HEK293 (cell line): ENCODE measurements at regions not wholly inside any gene's neighbourhood (a gene's known extent, or its start where the extent isn't known, plus 50 kb on each side); places are given as distances from the start of the nearest gene placed in this dataset.

Experiments
- CTCF ChIA-PET: fragments of 350-600 bp; formaldehyde crosslinking; extraction: SDS; loops from one replicate; lab custom pipeline; 2021; ENCODE audit warnings: antibody characterized with exemption; lab: Yijun Ruan, JAX
- POLR2A ChIA-PET: fragments of 300-600 bp; formaldehyde crosslinking; extraction: SDS; loops from one replicate; lab custom pipeline; 2020; ENCODE audit warnings: antibody characterized with exemption, inconsistent platforms; lab: Yijun Ruan, JAX
- H3K27ac ChIP-seq: fragments of 200-500 bp; sonication (Bioruptor generic); 2 replicates; pipeline ENCODE4 v1.5.1; 2014; ENCODE audit warnings: low read depth, low read length, control low read depth, inconsistent platforms; ENCODE audit errors: extremely low read depth
- H3K36me3 ChIP-seq, 2 experiments: fragments of 200-500 bp in 1 of 2; sonication (Bioruptor generic) in 1 of 2; 1 replicate in 1 of 2; 2 replicates in 1 of 2; pipeline ENCODE4 v1.5.1; 2014 to 2017; ENCODE audit warnings: inconsistent platforms in 2 of 2, low read length in 2 of 2; ENCODE audit not compliant: control insufficient read depth in 2 of 2, insufficient read depth in 1 of 2
- H3K4me1 ChIP-seq: fragments of 200-500 bp; sonication (Bioruptor generic); 2 replicates; pipeline ENCODE4 v1.5.1; 2014; ENCODE audit warnings: mild to moderate bottlenecking, low read length, inconsistent platforms; ENCODE audit not compliant: control insufficient read depth, insufficient read depth
- H3K4me3 ChIP-seq: 2 replicates; pipeline ENCODE4 v1.5.1; 2011; ENCODE audit warnings: low read depth, mild to moderate bottlenecking, control low read depth, low read length, moderate library complexity
- H3K9me3 ChIP-seq: fragments of 200-500 bp; sonication (Bioruptor generic); 2 replicates; pipeline ENCODE4 v1.5.1; 2014; ENCODE audit warnings: low read depth, low read length, inconsistent platforms; ENCODE audit not compliant: control insufficient read depth, insufficient read depth
- BCL6B ChIP-seq: fragments of 450-650 bp; formaldehyde crosslinking; IDR thresholded peaks from 2 replicates; pipeline ENCODE4 v1.5.1; 2017; ENCODE audit warnings: missing biosample characterization, missing genetic modification characterization
- EGR2 ChIP-seq: fragments of 450-650 bp; formaldehyde crosslinking; IDR thresholded peaks from 2 replicates; pipeline ENCODE4 v1.5.1; 2016; ENCODE audit warnings: low read depth, missing biosample characterization, missing genetic modification characterization
- HOXA7 ChIP-seq: sonication (generic); formaldehyde crosslinking; IDR thresholded peaks from 2 replicates; pipeline ENCODE4 v1.8.1; 2022; ENCODE audit warnings: missing genetic modification reagents, borderline replicate concordance
- HOXC10 ChIP-seq: sonication (generic); formaldehyde crosslinking; IDR thresholded peaks from 2 replicates; pipeline ENCODE4 v1.8.1; 2023; ENCODE audit warnings: mild to moderate bottlenecking, missing genetic modification reagents
- REPIN1 ChIP-seq: fragments of 450-650 bp; formaldehyde crosslinking; IDR thresholded peaks from 2 replicates; pipeline ENCODE4 v1.5.1; 2017; ENCODE audit warnings: missing biosample characterization, missing genetic modification characterization, low read depth
- SCRT2 ChIP-seq: fragments of 450-650 bp; formaldehyde crosslinking; IDR thresholded peaks from 2 replicates; pipeline ENCODE4 v1.5.1; 2016; ENCODE audit warnings: missing biosample characterization, missing genetic modification characterization
- TCF7L2 ChIP-seq: IDR thresholded peaks from 2 replicates; pipeline ENCODE4 v1.6.1; 2011; ENCODE audit warnings: low read depth, mild to moderate bottlenecking, inconsistent platforms, low read length, moderate library complexity, borderline replicate concordance
- ZBTB8A ChIP-seq: fragments of 450-650 bp; formaldehyde crosslinking; IDR thresholded peaks from 2 replicates; pipeline ENCODE4 v1.5.1; 2016; ENCODE audit warnings: missing biosample characterization, missing genetic modification characterization
- ZEB2 ChIP-seq: fragments of 450-650 bp; formaldehyde crosslinking; IDR thresholded peaks from 2 replicates; pipeline ENCODE4 v1.5.1; 2016; ENCODE audit warnings: missing biosample characterization, missing genetic modification characterization
- ZFHX2 ChIP-seq: fragments of 450-650 bp; formaldehyde crosslinking; conservative IDR thresholded peaks from 2 replicates; pipeline ENCODE4 v1.5.1; 2016; ENCODE audit warnings: missing biosample characterization, missing genetic modification characterization
- ZNF121 ChIP-seq: fragments of 450-650 bp; formaldehyde crosslinking; IDR thresholded peaks from 2 replicates; pipeline ENCODE4 v1.5.1; 2016; ENCODE audit warnings: missing biosample characterization, missing genetic modification characterization
- ZNF132 ChIP-seq: fragments of 450-650 bp; formaldehyde crosslinking; IDR thresholded peaks from 2 replicates; pipeline ENCODE4 v1.5.1; 2017; ENCODE audit warnings: missing biosample characterization, missing genetic modification characterization, borderline replicate concordance
- ZNF19 ChIP-seq: fragments of 450-650 bp; formaldehyde crosslinking; IDR thresholded peaks from 2 replicates; pipeline ENCODE4; 2016; ENCODE audit warnings: missing biosample characterization, missing genetic modification characterization, low read depth
- ZNF335 ChIP-seq: fragments of 450-650 bp; formaldehyde crosslinking; conservative IDR thresholded peaks from 2 replicates; pipeline ENCODE4 v1.5.1; 2016; ENCODE audit warnings: missing biosample characterization, missing genetic modification characterization
- ZNF394 ChIP-seq: fragments of 450-650 bp; formaldehyde crosslinking; IDR thresholded peaks from 2 replicates; pipeline ENCODE4 v1.5.1; 2016; ENCODE audit warnings: missing biosample characterization, missing genetic modification characterization, mild to moderate bottlenecking, moderate library complexity, borderline replicate concordance
- ZNF423 ChIP-seq: fragments of 450-650 bp; formaldehyde crosslinking; IDR thresholded peaks from 2 replicates; pipeline ENCODE4 v1.5.1; 2016; ENCODE audit warnings: missing biosample characterization, missing genetic modification characterization
- ZNF514 ChIP-seq: fragments of 450-650 bp; formaldehyde crosslinking; IDR thresholded peaks from 2 replicates; pipeline ENCODE4 v1.5.1; 2016; ENCODE audit warnings: missing biosample characterization, missing genetic modification characterization
- ZNF561 ChIP-seq: fragments of 450-650 bp; IDR thresholded peaks from 2 replicates; pipeline ENCODE4 v1.5.1; 2018; ENCODE audit warnings: missing biosample characterization, missing genetic modification characterization, borderline replicate concordance
- ZNF596 ChIP-seq: fragments of 450-650 bp; IDR thresholded peaks from 2 replicates; pipeline ENCODE4 v1.5.0; 2018; ENCODE audit warnings: missing biosample characterization, mild to moderate bottlenecking, missing genetic modification characterization, moderate library complexity
- ZNF621 ChIP-seq: fragments of 450-650 bp; formaldehyde crosslinking; IDR thresholded peaks from 2 replicates; pipeline ENCODE4 v1.5.1; 2017; ENCODE audit warnings: missing biosample characterization, missing genetic modification characterization
- ZNF626 ChIP-seq: fragments of 450-650 bp; sonication (Bioruptor Pico); formaldehyde crosslinking; IDR thresholded peaks from 2 replicates; pipeline ENCODE4 v1.5.1; 2018; ENCODE audit warnings: missing biosample characterization, missing genetic modification characterization, inconsistent platforms
- ZNF677 ChIP-seq: fragments of 450-650 bp; IDR thresholded peaks from 2 replicates; pipeline ENCODE4 v1.5.0; 2018; ENCODE audit warnings: missing biosample characterization, mild to moderate bottlenecking, missing genetic modification characterization, moderate library complexity
- ZNF768 ChIP-seq: fragments of 450-650 bp; formaldehyde crosslinking; IDR thresholded peaks from 2 replicates; pipeline ENCODE4 v1.5.1; 2018; ENCODE audit warnings: missing biosample characterization, mild to moderate bottlenecking, missing genetic modification characterization
- ZNF776 ChIP-seq: fragments of 450-650 bp; formaldehyde crosslinking; IDR thresholded peaks from 2 replicates; pipeline ENCODE4 v1.5.0; 2017; ENCODE audit warnings: missing biosample characterization, missing genetic modification characterization, borderline replicate concordance
- ZSCAN4 ChIP-seq: fragments of 450-650 bp; formaldehyde crosslinking; IDR thresholded peaks from 2 replicates; pipeline ENCODE4 v1.5.1; 2017; ENCODE audit warnings: missing biosample characterization, missing genetic modification characterization
- TF ChIP-seq, protein P1 (sequence below): fragments of 450-650 bp; formaldehyde crosslinking; IDR thresholded peaks from 2 replicates; pipeline ENCODE4 v1.5.1; 2016; ENCODE audit warnings: missing biosample characterization, missing genetic modification characterization, low read depth

DNA sequence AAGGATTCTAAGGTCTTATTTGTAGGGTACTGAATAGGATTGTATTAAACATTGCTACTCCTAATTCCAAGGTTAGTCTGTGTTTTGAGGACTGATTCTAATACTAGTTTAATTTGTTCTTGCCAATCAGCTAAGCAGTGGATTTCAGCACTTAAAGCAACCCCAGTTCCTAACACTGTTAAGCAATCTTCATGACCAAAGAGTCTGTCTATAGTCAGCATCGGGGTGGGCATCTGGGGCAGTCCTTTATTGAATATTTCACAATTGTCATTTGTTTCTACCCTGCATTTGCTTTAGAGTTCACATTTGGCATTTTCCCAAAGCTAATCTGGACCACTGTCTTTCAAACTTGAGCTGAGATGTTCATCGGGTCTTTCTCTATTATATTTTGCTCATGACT lies 248.0 kb upstream of the TANK start:
- Histone ChIP-seq H3K36me3 (no peaks in the 10 kb centered on the region), H3K4me3 (no peak overlapping the region), H3K4me1 (no peaks in the 10 kb centered on the region; the same call in 1 of the 2 replicates), H3K9me3 (no peaks in the 10 kb centered on the region), H3K27ac (no peak overlapping the region)
- ChIA-PET CTCF (interaction anchor here (0.6 to 1.4 kb wide), 2 partner anchors 82 to 534 kb away, joined by 3 to 5 read pairs; no protein-coding TSS in a partner anchor), POLR2A (no interaction called here)
- TF ChIP-seq ZNF776 (tag by site-specific recombination) (no peak), ZNF626 (no peak), ZFHX2 (no peak), ZNF621 (no peak), ZNF514 (tag by site-specific recombination) (no peak), HOXC10 (CRISPR knock-in tag) (no peak), ZNF394 (no peak), ZNF132 (tag by site-specific recombination) (no peak), ZNF423 (no peak), HOXA7 (CRISPR knock-in tag) (no peak), ZNF677 (tag by site-specific recombination) (no peak), REPIN1 (tag by site-specific recombination) (no peak), ZSCAN4 (no peak)

GRCh38 chr2:160913323-160913722 lies 246.9 kb upstream of the TANK start:
- Histone ChIP-seq H3K9me3 (no peaks in the 10 kb centered on the region), H3K36me3 (no peaks in the 10 kb centered on the region), H3K27ac (no peak overlapping the region), H3K4me1 (no peaks in the 10 kb centered on the region; the same call in 1 of the 2 replicates), H3K4me3 (no peak overlapping the region)
- TF ChIP-seq ZNF19 (no peak), EGR2 (peak; percentile 38; the same call in 1 of the 2 replicates)
- CTCF ChIA-PET, result no interaction called here
- POLR2A ChIA-PET, result no interaction called here

DNA sequence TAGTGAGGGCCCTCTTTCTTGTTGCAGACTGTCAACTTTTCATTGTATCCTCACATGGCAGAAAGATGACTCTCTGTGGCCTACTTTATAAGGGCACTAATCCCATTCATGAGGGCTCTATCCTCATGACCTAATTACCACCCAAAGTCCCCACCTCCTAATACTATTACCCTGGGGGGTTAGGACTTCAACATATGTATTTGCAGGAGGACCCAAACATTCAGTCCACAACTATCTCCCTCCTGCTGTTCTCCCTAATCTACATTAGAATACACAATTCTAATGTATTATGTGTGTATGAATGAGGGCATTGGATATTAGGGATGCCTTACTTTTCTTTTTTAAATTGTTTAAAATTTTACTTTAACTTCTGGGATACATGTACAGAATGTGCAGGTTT lies 246.0 kb upstream of the TANK start:
- Histone ChIP-seq H3K4me3 (no peak overlapping the region), H3K4me1 (no peaks in the 10 kb centered on the region; the same call in 1 of the 2 replicates), H3K27ac (no peak overlapping the region), H3K9me3 (no peaks in the 10 kb centered on the region), H3K36me3 (no peaks in the 10 kb centered on the region)
- ChIA-PET CTCF (no interaction called here), POLR2A (no interaction called here)
- TF ChIP-seq ZBTB8A (tag by site-specific recombination) (no peak), BCL6B (tag by site-specific recombination) (no peak), ZNF335 (tag by site-specific recombination) (no peak), ZNF561 (tag by site-specific recombination) (no peak), ZNF121 (tag by site-specific recombination) (no peak), ZNF596 (tag by site-specific recombination) (no peak), TCF7L2 (no peak), ZNF768 (no peak), REPIN1 (tag by site-specific recombination) (no peak), SCRT2 (tag by site-specific recombination) (no peak), ZEB2 (tag by site-specific recombination) (no peak)
- TF ChIP-seq, protein P1, sequence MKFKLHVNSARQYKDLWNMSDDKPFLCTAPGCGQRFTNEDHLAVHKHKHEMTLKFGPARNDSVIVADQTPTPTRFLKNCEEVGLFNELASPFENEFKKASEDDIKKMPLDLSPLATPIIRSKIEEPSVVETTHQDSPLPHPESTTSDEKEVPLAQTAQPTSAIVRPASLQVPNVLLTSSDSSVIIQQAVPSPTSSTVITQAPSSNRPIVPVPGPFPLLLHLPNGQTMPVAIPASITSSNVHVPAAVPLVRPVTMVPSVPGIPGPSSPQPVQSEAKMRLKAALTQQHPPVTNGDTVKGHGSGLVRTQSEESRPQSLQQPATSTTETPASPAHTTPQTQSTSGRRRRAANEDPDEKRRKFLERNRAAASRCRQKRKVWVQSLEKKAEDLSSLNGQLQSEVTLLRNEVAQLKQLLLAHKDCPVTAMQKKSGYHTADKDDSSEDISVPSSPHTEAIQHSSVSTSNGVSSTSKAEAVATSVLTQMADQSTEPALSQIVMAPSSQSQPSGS (tag by site-specific recombination), result no peak
